Right renal pelvis (tissue), 4 donors: ENCODE measurements at regions not wholly inside any gene's neighbourhood (a gene's known extent, or its start where the extent isn't known, plus 50 kb on each side); places are given as distances from the start of the nearest gene placed in this dataset.
"Not testable (repeated sequence)": the region's sequence is repeated elsewhere in the genome, so short reads cannot be mapped to it uniquely, and the experiment has no call there.

Source experiments
- DNase-seq, 4 donors: peaks; one replicate each; pipeline ENCODE4 v3.0.0-alpha.2; 2013; ENCODE audit warnings: low read depth in 4 of 4, low spot score in 3 of 4, missing footprints in 1 of 4

- no peak for DNase-seq
These were observed 516.5 kb downstream of the PCDH7 start for GRCh38 chr4:31236639-31237173.

GRCh38 chr4:31237233-31237632, 517.1 kb downstream of the PCDH7 start:
- no peak for DNase-seq

GRCh38 chr4:31239886-31240285, 519.7 kb downstream of the PCDH7 start:
- DNase-seq: no peak

- DNase-seq: no peak
These were observed 521.4 kb downstream of the PCDH7 start for GRCh38 chr4:31241504-31242106.

- no peak for DNase-seq
These were observed 526.7 kb downstream of the PCDH7 start for GRCh38 chr4:31246856-31247255.

- no peak for DNase-seq
These were observed 539.0 kb downstream of the PCDH7 start for GRCh38 chr4:31259119-31259518.

- no peak for DNase-seq
These were observed 541.5 kb downstream of the PCDH7 start for GRCh38 chr4:31261632-31262031.

- not testable (repeated sequence) for DNase-seq
These were observed 545.9 kb downstream of the PCDH7 start for GRCh38 chr4:31266094-31266493.

GRCh38 chr4:31272331-31273061, 552.3 kb downstream of the PCDH7 start:
- no peak for DNase-seq

- DNase-seq: no peak
These were observed 555.7 kb downstream of the PCDH7 start for GRCh38 chr4:31275906-31276305.

- peak in 1 of 4 donors; percentile 12 for DNase-seq
These were observed 563.5 kb downstream of the PCDH7 start for GRCh38 chr4:31283679-31284078.

GRCh38 chr4:31290836-31291235, 570.7 kb downstream of the PCDH7 start:
- DNase-seq: no peak

- no peak for DNase-seq
These were observed 571.1 kb downstream of the PCDH7 start for GRCh38 chr4:31291238-31291637.

GRCh38 chr4:31294655-31295480, 574.7 kb downstream of the PCDH7 start:
- no peak for DNase-seq

- DNase-seq: no peak
These were observed 578.6 kb downstream of the PCDH7 start for GRCh38 chr4:31298737-31299136.

GRCh38 chr4:31307029-31307428, 586.9 kb downstream of the PCDH7 start:
- DNase-seq: no peak

GRCh38 chr4:31324814-31325213, 604.6 kb downstream of the PCDH7 start:
- DNase-seq: no peak

GRCh38 chr4:31325300-31325699, 605.1 kb downstream of the PCDH7 start:
- no peak for DNase-seq

- no peak for DNase-seq
These were observed 606.9 kb downstream of the PCDH7 start for GRCh38 chr4:31327031-31327430.

GRCh38 chr4:31328932-31329331, 608.8 kb downstream of the PCDH7 start:
- DNase-seq: no peak
